ENCODE measurements at regions not wholly inside any gene's neighbourhood (a gene's known extent, or its start where the extent isn't known, plus 50 kb on each side); places are given as distances from the start of the nearest gene placed in this dataset.
A peak's percentile ranks its signal among the peaks of the same experiment; 100 is the strongest.
"Not testable (repeated sequence)": the region's sequence is repeated elsewhere in the genome, so short reads cannot be mapped to it uniquely, and the experiment has no call there.

- DNase-seq (ENCODE audit: low spot score): not testable (repeated sequence)
Observed at GRCh38 chr3:110001905-110002304, 664.6 kb upstream of the DPPA4 start.

DNA sequence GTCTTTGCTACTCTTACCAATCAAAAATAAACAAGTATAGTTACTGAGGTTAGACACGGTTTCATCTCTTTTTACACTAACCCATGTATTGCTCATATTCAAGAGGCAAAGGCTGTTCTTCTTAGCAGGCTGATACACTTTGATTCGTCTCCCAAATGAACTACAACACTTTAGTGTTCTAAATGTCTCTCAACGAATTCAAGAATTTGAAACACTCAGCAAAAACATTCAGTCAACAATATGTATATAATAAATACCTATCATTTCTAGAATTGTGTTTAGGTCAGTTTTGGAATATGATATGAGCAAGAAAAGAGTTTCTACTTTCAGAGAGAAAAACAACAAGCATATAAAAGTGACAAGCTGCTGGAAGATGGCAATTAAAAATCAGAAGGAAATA is 669.6 kb upstream of the DPPA4 start:
- DNase-seq (ENCODE audit: low spot score): no peak

DNA sequence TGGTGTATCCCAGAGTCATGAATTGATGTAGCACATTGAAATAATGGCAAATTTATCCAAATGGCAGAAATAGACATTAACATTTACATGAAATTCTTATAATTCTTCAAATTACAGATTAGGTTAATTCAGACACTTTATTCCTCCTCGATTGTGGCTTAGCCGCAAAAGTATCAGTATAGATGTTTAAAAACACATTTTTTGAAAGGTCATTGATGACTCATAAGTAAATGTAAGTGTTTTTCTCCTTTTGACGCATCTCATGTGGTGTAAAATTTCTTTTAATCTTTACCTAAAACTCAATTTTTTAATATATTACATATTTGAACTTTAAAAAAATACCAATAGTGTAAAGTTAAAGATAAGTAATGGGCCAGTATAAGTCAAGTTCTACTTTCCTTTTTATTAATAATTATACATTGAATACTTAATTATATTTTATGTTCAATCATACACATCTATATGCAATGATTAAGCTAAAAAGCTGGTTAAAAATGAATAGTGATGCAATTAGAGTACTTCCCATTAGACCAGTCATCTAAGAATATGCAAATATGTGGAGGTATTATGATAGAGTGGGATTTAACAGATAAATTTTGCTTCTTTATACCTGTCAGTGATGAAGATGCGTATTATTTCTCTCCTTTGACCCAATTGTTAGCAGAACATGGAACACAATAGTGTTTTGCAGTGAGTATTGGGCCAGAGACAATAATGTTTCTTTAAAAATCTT is 678.1 kb upstream of the DPPA4 start:
- no peak for DNase-seq (ENCODE audit: low spot score)

DNA sequence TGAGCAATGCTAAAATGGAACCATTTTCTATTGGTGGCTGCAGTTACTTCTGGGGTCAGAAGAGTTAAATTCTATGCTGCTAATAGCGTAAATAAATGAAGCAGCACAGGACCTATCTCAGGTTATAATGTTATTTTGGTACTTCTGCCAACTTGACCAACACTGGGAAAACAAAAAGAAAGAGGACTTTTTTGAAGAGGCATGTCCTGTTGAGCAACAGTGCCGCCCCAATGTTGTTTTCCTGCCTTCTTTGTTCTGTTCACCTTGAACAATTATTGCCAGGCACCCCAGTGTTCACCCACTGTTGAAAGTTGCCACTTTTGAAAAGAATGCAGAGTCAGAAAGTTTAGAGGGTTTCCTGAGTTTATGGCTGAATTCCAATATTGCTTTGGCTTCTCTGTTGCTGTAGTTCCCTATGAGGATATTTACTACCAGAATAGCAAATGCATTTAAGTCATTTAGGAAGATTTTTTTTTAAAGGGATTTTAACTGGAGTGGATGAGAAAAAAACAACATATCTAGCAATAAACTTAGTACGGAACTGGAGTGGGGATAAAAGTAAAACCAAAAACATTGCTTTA is 679.0 kb upstream of the DPPA4 start:
- DNase-seq (ENCODE audit: low spot score): no peak

GRCh38 chr3:110017304-110017703 is 680.0 kb upstream of the DPPA4 start:
- DNase-seq (ENCODE audit: low spot score): no peak

GRCh38 chr3:110021659-110022058 is 684.3 kb upstream of the DPPA4 start:
- no peak for DNase-seq (ENCODE audit: low spot score)

DNA sequence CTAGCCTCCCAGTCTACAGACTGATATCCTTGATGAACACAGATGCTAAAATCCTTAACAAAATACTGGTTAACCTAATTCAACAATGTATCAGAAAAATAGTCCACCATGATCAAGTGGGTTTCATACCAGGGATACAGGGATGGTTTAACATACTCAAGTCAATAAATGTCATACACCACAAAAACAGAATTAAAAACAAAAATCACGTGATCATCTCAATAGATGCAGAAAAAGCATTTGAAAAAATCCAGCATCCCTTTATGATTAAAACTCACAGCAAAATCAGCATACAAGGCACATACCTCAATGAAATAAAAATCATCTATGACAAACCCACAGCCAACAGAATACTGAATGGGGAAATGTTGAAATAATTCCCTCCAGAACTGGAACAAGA is 685.7 kb upstream of the DPPA4 start:
- DNase-seq (ENCODE audit: low spot score): not testable (repeated sequence)

DNA sequence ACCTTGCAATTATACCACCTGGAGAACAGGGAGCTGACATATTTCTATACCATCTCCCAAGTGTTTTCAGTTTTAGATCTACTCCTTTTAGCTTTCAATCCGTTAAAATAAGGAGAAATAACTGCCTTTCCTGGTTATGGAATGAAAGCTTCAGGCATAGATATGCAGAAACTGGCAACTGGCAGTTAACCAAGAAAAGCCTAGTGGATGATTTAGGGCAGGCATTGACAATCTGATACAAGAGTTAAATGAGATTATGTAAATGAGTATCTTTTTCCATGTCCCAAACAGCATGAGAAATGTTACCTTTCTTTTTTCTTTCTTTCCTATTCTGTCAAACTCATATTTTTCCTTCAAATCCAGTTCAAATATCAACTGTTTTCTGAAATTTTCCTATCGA is 689.1 kb upstream of the DPPA4 start:
- DNase-seq (ENCODE audit: low spot score): no peak

DNA sequence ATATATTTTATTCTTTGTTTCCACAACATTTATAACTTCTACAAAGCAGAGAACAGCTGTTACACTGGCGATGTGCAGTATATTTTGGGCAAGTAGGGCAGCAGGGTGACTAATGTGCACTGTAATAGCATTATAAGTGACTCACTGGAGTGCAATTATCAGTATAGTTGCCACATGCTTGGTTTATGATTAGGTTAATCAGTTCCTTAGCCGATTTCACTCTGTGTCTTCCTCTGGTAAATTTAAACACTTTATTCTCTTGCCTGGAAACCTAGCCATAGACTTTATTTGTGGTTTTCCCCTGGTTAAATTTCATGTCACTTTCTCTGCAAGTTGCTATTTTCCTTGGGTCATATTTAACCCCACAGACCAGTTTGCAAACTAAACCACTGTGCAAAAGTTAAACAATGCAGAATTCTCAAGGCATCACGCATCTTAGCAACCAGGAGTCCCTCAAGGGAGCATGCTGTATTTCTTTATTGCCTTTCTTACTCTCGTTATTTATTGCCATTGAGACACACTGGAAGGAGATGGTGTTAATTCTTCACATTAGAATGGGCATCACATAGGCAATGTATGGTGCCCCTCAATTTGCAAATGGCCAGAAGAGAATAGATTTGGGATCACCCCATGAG is 690.2 kb upstream of the DPPA4 start:
- DNase-seq (ENCODE audit: low spot score): no peak

- DNase-seq (ENCODE audit: low spot score): no peak
Observed at GRCh38 chr3:110031975-110032374, 694.6 kb upstream of the DPPA4 start.

- DNase-seq (ENCODE audit: low spot score): no peak
Observed at GRCh38 chr3:110059431-110059830, 722.1 kb upstream of the DPPA4 start.

- DNase-seq (ENCODE audit: low spot score): no peak
Observed at GRCh38 chr3:110062716-110063115, 725.4 kb upstream of the DPPA4 start.

- no peak for DNase-seq (ENCODE audit: low spot score)
Observed at GRCh38 chr3:110063178-110063577, 725.8 kb upstream of the DPPA4 start.

DNA sequence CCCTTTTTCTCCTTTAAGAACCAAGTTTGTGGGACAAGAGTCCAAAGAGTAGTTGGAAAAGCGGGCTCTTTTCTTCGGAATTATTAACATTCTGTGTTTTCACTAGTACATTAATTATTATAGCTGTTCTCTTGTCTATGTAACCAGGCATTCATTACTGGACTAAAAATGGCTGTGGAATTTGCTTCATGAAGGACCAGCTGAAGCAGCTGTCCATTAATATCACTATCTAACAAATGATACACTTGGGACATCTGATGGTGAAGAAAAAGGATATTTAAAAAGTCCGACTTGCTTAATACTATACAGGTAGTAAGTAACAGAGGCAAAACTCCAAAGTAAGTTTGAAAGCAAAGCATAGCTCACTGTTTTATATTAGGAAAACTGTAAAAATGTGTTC is 728.9 kb upstream of the DPPA4 start:
- no peak for DNase-seq (ENCODE audit: low spot score)

DNA sequence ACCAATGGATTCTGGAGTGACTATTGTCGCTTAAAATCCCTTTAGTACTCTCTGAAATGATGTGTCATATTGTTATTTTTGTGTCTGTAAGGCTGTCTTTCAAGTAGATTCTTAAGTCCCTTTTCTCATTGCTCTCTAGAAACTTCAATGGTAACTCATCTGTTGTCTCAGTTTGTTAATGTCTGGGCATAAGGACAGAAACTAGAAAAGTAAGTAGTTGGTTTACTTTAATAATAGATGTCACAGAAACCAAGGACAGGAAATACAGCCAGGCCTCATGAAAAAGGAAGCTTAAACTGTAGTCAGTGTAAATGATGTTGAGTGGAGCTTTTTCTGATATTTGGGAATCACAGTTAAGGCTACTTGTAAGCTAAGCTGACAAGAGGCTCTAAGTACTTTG is 730.2 kb upstream of the DPPA4 start:
- no peak for DNase-seq (ENCODE audit: low spot score)

- DNase-seq (ENCODE audit: low spot score): no peak
Observed at GRCh38 chr3:110069761-110070160, 732.4 kb upstream of the DPPA4 start.

DNA sequence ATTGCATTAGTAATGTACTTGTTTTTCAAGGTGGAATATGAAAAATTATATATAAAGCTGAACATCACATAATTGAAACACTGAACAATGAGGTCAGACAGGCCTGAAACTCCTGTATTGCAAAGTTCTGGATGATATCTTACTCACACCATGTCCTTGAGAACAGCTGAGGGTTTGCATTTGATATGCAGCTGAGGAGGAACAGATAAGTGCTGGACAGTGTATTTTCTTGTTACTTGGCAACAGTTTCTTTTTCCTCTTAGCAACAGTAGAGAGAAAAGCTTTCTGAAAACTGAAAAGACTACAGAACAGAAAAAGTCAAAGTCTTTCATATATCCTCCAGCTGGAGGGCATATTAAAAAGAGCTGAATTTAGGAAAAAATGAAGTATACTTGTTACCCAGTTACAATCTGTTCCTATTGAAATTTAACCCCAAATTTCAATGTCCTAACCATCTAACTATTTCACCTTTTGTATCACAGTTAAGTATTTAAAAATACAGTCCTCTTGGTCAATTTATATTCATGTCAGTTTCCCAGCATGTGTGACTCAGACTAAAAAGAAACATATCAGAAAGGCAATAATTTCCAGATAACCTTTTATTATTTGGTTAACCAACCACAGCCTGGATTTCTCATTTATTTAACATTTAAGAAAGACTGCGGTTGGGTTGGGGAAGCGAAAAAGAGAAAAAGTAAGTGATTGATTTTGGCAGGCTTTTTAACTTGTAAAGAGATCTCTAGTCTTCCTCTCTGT is 733.0 kb upstream of the DPPA4 start:
- DNase-seq (ENCODE audit: low spot score): peak; percentile 6

GRCh38 chr3:110074095-110074494 is 736.7 kb upstream of the DPPA4 start:
- no peak for DNase-seq (ENCODE audit: low spot score)

DNA sequence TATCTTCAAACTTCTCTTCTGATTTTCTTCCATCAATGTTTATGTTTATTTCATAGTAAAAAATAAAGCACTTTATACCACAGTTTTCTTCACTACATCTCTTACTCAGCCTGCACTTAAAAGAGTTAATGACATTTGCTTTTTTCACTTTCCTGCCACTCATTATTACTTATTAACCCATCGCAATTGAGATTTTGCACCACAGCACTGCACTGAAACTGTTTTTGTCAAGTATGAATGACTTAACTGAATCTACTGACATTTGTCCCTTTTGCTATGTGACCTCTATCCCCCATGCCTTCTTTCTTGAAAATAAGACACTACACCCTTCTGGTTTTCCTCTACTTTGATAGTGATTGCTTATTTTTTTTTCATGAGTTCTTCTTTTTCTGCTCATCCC is 739.7 kb upstream of the DPPA4 start:
- no peak for DNase-seq (ENCODE audit: low spot score)

- no peak for DNase-seq (ENCODE audit: low spot score)
Observed at GRCh38 chr3:110093411-110093810, 756.1 kb upstream of the DPPA4 start.

DNA sequence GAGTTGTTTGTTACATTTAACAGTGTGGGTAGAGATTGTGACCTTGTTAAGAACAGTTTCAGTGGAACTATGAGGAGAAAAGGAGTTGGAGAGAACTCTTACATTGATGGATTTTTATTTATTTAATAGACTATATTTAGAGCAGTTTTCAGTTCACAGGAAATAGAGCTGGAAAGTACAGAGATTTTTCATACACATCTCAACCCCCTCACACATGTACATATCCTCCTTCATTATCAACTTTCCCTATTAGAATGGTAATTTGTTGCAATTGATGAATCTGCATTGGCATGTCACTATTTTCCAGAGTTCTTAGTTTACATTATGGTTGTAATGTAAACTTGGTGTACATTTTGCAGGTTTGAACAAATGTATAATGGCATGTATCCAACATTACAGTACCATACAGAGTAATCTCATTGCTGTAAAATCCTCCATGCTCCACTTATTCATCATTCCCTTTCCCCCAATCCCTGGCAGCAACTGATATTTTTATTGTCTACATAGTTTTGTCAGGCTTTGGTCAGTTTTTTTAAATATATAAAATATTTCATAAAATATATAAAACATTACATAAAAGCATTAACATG is 756.6 kb upstream of the DPPA4 start:
- DNase-seq (ENCODE audit: low spot score): no peak

GRCh38 chr3:110099711-110100110 is 762.4 kb upstream of the DPPA4 start:
- no peak for DNase-seq (ENCODE audit: low spot score)

- no peak for DNase-seq (ENCODE audit: low spot score)
Observed at GRCh38 chr3:110101361-110101760, 764.0 kb upstream of the DPPA4 start.
